C4-2B (cell line): ENCODE measurements at regions not wholly inside any gene's neighbourhood (a gene's known extent, or its start where the extent isn't known, plus 50 kb on each side); places are given as distances from the start of the nearest gene placed in this dataset.

ENCODE experiments used
- H3K27ac ChIP-seq: fragments of 450-650 bp; 2 replicates; pipeline ENCODE4 v1.5.1; 2017
- ZFX ChIP-seq: fragments of 450-650 bp; IDR thresholded peaks from 2 replicates; pipeline ENCODE4 v1.6.1; 2017
- TF ChIP-seq, protein P1 (sequence below): fragments of 450-650 bp; conservative IDR thresholded peaks from 2 replicates; pipeline ENCODE4 v1.5.1; 2017; ENCODE audit warnings: mild to moderate bottlenecking

DNA sequence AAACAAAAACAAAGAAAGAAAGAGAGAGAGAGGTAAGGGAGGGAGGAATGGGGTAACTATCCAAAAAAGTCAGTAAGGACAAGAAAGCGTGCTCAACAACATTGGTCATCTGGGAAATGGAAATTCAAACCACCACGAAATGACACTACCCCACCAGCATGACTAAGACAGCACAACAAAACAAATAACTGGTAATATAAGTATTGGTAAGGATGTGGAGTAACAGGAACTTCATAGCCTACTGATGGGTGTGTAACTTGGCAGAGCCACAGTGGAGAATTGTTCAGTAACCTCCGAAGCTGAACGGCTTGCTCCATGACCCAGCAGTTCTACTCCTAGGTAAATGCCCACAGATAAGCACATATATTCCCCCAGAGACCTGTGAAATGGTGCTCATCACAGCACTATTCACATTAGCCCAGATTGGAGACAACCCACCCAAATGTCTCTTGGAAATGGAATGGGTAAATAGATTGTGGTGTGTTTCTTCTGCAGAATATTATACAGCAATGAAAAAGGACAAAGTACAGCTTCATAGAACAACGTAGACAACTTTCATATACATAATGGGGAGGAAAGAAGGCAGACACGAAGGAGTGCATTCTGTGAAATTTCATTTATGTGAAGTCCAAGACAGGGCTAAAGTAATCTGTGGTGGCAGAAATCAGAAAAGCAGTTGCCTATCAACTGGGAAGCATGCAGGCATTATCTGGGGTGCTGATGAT is 95.5 kb upstream of the ATP6AP2 start:
- TF ChIP-seq, protein P1, sequence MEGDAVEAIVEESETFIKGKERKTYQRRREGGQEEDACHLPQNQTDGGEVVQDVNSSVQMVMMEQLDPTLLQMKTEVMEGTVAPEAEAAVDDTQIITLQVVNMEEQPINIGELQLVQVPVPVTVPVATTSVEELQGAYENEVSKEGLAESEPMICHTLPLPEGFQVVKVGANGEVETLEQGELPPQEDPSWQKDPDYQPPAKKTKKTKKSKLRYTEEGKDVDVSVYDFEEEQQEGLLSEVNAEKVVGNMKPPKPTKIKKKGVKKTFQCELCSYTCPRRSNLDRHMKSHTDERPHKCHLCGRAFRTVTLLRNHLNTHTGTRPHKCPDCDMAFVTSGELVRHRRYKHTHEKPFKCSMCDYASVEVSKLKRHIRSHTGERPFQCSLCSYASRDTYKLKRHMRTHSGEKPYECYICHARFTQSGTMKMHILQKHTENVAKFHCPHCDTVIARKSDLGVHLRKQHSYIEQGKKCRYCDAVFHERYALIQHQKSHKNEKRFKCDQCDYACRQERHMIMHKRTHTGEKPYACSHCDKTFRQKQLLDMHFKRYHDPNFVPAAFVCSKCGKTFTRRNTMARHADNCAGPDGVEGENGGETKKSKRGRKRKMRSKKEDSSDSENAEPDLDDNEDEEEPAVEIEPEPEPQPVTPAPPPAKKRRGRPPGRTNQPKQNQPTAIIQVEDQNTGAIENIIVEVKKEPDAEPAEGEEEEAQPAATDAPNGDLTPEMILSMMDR, result no peak
- no peak for TF ChIP-seq ZFX
- H3K27ac ChIP-seq, result no peak overlapping the region

DNA sequence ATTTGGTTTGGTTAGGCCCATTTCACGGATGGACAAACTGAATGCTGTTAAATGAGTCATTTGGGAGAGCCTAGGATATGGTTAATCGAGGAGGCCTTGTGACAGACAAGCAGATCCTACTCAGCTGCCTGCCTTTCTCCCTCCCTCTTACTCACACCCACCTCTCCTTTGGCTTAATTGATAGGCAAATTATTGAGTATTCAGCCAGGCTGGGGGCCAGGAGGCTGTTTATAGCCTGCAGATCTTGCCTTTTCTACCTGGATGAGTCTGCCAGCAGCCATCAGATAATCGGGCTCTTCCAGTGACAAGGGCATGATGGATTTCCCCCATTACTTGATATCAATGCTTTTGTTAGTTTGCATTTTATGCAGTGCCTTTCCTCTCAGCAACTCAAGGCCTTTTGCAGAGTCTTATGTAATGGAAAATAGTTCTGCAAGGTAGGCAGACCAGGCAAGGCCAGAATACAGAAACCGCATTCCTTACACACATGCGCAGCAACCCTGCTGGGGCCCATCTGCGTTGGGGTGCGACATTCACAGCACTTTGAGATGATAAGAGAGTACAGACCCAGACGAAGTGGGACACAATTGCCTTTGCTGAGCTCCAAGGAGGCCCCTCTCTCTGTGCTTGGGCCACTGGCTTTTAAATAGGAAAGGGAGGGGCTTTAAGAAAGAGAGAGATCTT is 96.2 kb upstream of the ATP6AP2 start:
- H3K27ac ChIP-seq, result no peak overlapping the region
- TF ChIP-seq, protein P1, result no peak

DNA sequence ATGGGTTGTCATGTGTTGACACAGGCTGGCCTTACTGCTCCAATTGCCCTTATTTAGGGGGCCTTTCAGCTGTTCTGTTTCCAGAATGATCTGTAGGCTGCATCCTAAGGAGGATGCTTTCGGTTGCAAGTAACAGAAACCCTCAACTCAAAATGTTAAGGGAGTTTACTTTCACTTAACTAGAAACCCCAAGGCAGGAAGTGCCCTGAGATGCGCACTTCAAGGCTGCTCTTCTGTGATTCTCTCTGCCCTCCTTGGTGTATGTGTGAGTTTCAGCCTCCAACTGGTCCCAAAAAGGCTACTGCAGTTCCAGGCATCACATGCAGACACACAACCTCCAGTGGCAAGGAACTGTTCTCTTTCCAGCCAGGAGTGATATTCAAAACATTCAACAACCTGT is 97.3 kb upstream of the ATP6AP2 start:
- TF ChIP-seq ZFX, result no peak
- TF ChIP-seq, protein P1, result no peak
- H3K27ac ChIP-seq, result no peak overlapping the region

DNA sequence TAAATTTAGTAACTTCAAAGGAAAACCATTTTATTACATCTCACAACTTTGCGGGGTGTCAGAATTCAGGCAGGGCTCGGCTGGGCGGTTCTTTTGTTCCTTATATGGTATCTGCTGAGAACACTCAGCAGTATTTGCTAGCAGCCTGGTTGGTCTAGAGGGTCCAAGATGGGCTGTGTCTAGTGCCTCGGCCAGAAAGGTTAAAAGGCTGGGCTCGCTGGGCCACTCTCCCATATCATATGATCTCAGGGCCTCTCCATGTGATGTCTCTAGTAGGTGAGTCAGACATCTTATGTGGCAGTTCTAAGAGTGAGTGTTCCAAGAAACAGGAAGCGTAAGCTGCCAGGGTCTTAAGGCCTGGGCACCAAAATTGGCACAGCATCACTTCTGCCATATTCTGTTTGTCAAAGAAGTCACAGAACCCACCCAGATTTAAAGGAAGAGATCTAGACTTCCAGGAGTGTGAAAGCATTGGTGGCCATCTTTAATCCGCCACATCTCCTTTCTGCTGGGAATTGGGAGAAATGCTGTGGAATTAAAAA is 100.9 kb upstream of the ATP6AP2 start:
- TF ChIP-seq ZFX, result no peak
- H3K27ac ChIP-seq, result no peak overlapping the region

DNA sequence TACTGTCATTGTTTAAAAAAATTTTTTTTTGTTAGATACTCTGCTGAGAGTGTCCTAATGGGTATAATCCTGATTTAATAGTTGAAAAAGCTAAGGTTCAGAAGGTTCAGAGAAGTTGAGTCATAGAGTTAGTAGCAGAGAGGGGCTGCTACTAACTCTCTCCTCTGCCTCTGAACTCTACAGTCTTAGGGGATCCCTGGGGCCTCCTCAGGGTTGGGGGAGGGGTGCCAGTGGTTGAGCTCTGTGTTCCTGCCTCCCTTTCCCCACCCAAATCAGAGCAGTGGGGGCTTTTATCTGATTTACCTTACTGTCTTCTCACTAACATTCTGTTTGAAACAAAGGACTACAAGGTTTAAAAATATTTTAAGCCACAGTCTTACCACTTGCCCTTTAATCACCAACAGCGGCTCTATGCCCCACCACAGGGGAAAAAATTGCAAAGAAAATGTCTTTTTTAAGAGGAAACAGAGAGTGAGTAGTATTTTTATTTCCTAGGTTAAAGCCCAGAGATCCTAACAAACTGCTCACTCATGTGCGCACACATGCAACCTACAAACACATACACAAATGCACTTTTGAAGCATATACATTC is 102.2 kb upstream of the ATP6AP2 start:
- H3K27ac ChIP-seq, result no peak overlapping the region
- TF ChIP-seq, protein P1, result no peak
- TF ChIP-seq ZFX, result no peak

DNA sequence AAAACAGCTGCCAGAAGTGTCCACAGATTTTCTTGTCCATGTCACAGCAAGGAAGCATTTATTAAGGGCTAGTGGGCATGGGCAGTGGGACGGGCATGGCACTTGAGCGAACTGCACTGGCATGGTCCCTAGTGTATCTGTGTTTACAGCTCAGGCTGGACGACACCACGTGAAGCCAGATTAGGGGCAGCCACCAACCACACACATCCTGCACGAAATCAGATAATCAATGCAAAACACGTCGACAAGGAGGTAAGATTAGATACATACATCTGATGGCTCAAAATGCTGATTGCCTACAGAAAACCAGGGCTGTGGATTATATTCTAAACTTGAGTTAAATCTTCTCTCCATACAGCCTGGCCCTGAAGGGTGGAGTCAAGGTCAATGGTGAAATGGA is 103.8 kb upstream of the ATP6AP2 start:
- H3K27ac ChIP-seq, result no peak overlapping the region
- TF ChIP-seq, protein P1, result no peak
- TF ChIP-seq ZFX, result no peak

DNA sequence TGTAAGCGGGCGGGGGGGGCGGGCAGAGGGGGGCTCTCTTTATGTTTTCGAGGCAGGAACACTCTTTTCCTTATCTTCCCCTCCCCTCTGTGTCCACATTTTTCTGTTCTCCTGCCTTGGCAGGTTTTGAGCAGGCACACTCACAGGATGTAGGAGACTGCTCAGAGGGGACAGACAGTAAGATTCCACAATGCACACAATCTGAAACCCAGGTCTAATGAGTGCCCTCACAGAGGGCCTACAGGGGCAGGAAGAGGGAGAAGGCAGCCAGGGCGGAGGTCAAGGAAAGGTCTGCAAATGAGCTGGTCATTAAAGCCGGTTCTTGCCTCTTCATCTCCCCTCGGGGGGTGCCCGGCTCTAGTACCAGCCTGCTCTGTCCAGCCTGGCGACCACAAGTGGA is 106.1 kb upstream of the ATP6AP2 start:
- H3K27ac ChIP-seq, result no peak overlapping the region
- no peak for TF ChIP-seq ZFX
- TF ChIP-seq, protein P1, result no peak
